ENCODE measurements at regions not wholly inside any gene's neighbourhood (a gene's known extent, or its start where the extent isn't known, plus 50 kb on each side); places are given as distances from the start of the nearest gene placed in this dataset.
A peak's percentile ranks its signal among the peaks of the same experiment; 100 is the strongest.

GRCh38 chr1:114323959-114324661, 170.4 kb upstream of the SYT6 start:
- ATAC-seq (no peak), FAIRE-seq (no peak)

DNA sequence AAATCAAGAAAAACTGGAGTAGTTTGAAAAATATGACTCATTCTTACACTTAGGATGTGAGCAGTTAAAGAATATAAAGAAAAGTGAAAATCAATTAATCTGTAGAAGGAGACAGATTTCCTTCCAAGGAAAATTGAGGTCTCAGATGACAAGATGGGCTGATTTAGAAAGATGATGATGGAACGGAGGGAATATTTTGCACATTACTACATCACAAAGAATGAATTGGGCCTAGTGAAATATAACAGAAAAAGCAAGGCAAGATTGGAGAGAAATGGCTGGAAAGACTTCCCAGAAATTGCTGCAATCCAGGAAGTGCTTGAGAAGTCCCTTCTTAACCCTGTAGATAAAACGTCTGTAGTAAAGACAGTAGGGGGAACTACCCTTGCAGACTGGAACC, 169.1 kb upstream of the SYT6 start:
- TF ChIP-seq CTCF (IDR thresholded peaks at IDR 0.05), result no peak
- no peak for FAIRE-seq
- Histone ChIP-seq H3K27me3 (no peaks in the 10 kb centered on the region), H3K36me3 (no peaks in the 10 kb centered on the region), H3K9me3 (no peaks in the 10 kb centered on the region), H3K4me3 (no peak overlapping the region), H3K27ac (no peak overlapping the region), H3K4me1 (no peaks in the 10 kb centered on the region)
- DNase-seq, result no peak
- intact Hi-C loops (cut with DNase I), result no loop called here
- ATAC-seq, result no peak
- WGBS, 2 donors, result 60 to 77% methylated on average over 2 of the region's 2 CpGs

More at GRCh38 chr1:114323959-114324661, 170.4 kb upstream of the SYT6 start:
- no peak overlapping the region for H3K27ac ChIP-seq
- H3K4me1 ChIP-seq, result no peaks in the 10 kb centered on the region
- intact Hi-C loops (cut with DNase I), result no loop called here
- WGBS, 2 donors, result 59 to 69% methylated on average over 15 of the region's 15 CpGs
- H3K27me3 ChIP-seq, result no peaks in the 10 kb centered on the region
- no peaks in the 10 kb centered on the region for H3K9me3 ChIP-seq
- no peak overlapping the region for H3K4me3 ChIP-seq
- H3K36me3 ChIP-seq, result no peaks in the 10 kb centered on the region
- no peak for TF ChIP-seq CTCF (IDR thresholded peaks at IDR 0.05)
- DNase-seq, result no peak

GRCh38 chr1:114322207-114322606, 168.5 kb upstream of the SYT6 start:
- FAIRE-seq, result no peak
- no peaks in the 10 kb centered on the region for H3K36me3 ChIP-seq

GRCh38 chr1:114320586-114320985, 166.9 kb upstream of the SYT6 start:
- peak in 1 of 4 donors; percentile 17 for ATAC-seq
- intact Hi-C loops (cut with DNase I), result no loop called here
- TF ChIP-seq CTCF (IDR thresholded peaks at IDR 0.05), result no peak

More at GRCh38 chr1:114322207-114322606, 168.5 kb upstream of the SYT6 start:
- no peak for TF ChIP-seq CTCF (IDR thresholded peaks at IDR 0.05)
- no peak for ATAC-seq
- Histone ChIP-seq H3K9me3 (no peaks in the 10 kb centered on the region), H3K27me3 (no peaks in the 10 kb centered on the region), H3K27ac (no peak overlapping the region), H3K4me1 (no peaks in the 10 kb centered on the region), H3K4me3 (no peak overlapping the region)
- intact Hi-C loops (cut with DNase I), result no loop called here
- DNase-seq, result no peak
- WGBS, 2 donors, result 60 to 63% methylated on average over 3 of the region's 3 CpGs

DNA sequence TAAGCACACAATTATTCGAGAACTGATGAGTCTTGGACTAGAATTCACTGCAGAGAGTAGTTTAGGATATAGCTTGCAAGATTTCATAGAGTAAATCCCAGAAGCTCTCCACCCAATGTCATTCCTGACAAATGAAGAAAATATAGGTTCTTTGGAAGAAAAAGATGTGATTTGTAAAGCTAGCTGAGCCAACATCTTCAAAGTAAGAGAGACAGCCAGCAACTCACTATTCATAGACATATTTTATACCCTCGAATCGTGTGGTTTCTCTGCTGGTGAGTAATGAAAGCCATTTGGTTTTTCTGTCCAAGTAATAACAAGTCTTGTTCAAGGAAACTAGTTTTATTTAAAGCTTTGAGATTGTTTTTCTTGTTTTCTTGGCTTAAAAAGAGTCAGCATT, 165.7 kb upstream of the SYT6 start:
- intact Hi-C loops (cut with DNase I), result no loop called here

More at GRCh38 chr1:114320586-114320985, 166.9 kb upstream of the SYT6 start:
- no peaks in the 10 kb centered on the region for H3K4me1 ChIP-seq
- DNase-seq (no peak), FAIRE-seq (no peak)
- H3K9me3 ChIP-seq, result no peaks in the 10 kb centered on the region
- H3K4me3 ChIP-seq, result no peak overlapping the region
- H3K36me3 ChIP-seq, result no peaks in the 10 kb centered on the region
- H3K27me3 ChIP-seq, result no peaks in the 10 kb centered on the region
- H3K27ac ChIP-seq, result no peak overlapping the region

More for the DNA sequence above, 165.7 kb upstream of the SYT6 start:
- FAIRE-seq (no peak), ATAC-seq (no peak), DNase-seq (no peak)
- Histone ChIP-seq H3K4me1 (no peaks in the 10 kb centered on the region), H3K27me3 (no peaks in the 10 kb centered on the region), H3K27ac (no peak overlapping the region), H3K9me3 (no peaks in the 10 kb centered on the region), H3K4me3 (no peak overlapping the region), H3K36me3 (no peaks in the 10 kb centered on the region)
- no peak for TF ChIP-seq CTCF (IDR thresholded peaks at IDR 0.05)
- WGBS, 2 donors, result 48 to 60% methylated on average over 3 of the region's 3 CpGs
